GM19463 (cell line): ENCODE measurements at regions not wholly inside any gene's neighbourhood (a gene's known extent, or its start where the extent isn't known, plus 50 kb on each side); places are given as distances from the start of the nearest gene placed in this dataset.

ENCODE experiments used
- ATAC-seq: cut with Tn5 transposase; IDR thresholded peaks from one replicate; pipeline ENCODE4 v1.9.1; 2021; ENCODE audit warnings: mild to moderate bottlenecking, moderate library complexity; ENCODE audit not compliant: unreplicated experiment

DNA sequence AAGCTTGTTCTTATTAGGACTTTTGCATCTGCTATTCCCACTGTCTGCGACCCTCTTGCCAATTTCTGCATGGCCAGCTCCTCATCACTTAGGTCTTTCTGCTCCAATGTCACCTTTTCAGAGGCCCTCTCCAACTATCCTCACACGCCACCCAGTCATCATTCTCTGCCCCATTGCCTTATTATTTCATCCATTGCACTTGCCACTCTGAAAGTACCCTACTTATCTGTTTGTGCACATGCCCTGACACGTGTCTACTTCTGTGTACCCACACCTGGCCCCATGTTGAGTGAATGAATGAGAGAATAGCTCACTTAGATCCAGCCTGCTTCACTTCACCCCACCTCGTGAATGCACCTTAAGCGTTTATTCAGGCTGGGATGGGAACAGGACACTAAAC lies 218.7 kb upstream of the TBX3 start:
- ATAC-seq = no peak

DNA sequence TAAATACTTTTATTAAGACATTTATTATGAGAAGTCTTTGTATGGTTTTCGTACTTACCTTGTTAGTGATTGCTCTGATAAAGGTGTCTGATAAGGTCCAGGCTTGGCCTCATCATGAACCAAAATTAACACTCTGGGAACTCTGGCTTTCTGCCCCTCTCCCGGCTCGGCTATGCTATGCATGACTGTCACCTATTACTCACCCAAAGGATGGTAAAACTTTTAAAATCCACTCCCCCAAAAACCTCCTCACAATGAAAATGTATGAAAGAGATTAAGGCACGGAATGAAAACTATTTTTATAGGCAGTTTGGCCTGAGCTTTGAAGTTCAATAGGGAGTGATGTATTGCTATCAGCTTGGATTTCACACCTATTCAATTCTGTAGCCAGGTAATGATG lies 217.3 kb upstream of the TBX3 start:
- ATAC-seq = no peak

- no peak for ATAC-seq
Observed at GRCh38 chr12:114898159-114898558, 214.2 kb upstream of the TBX3 start.

DNA sequence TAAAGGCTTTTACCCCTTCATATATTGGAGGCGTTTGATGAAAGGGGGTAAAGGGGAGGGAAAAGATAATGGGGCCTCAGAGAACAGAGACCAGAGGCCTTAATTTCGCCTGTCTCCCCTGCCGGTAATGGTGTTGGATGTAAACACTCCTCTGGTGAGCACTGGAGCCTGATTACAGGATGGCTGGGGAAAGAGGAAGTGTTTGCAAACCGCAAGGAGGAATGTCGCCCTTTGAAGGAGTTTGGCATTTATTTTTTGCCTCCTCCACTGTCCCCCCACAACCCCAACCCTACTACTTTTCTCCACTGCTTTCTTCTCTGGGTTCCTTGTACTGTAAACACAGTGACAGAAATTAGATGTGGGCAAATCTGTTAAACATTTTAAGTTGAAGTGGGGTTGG lies 211.9 kb upstream of the TBX3 start:
- no peak for ATAC-seq

GRCh38 chr12:114895081-114895480 lies 211.1 kb upstream of the TBX3 start:
- no peak for ATAC-seq

DNA sequence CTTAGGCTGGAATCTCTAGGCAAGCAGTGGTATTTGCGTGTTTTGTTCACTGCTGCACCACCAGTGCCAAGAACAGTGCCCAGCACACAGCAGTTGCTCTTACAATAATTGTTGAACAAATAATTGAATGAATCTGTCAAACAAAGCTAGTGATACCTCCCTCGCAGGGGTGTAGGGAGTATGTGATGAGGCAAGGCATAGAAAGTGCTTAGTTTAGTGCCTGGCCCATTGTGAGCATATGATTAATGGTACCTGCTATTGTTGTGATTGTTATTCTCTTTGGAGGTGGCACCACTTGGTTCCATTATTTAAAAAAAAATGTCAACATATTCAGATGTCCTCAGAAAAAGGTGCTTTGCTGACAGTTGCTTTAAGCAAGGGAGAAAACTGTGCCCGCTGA lies 210.1 kb upstream of the TBX3 start:
- ATAC-seq = no peak

- ATAC-seq = no peak
Observed at GRCh38 chr12:114888928-114889584, 205.1 kb upstream of the TBX3 start.

- no peak for ATAC-seq
Observed at GRCh38 chr12:114888448-114888847, 204.5 kb upstream of the TBX3 start.

- ATAC-seq = no peak
Observed at GRCh38 chr12:114885501-114885900, 201.5 kb upstream of the TBX3 start.

GRCh38 chr12:114884575-114884974 lies 200.6 kb upstream of the TBX3 start:
- no peak for ATAC-seq

DNA sequence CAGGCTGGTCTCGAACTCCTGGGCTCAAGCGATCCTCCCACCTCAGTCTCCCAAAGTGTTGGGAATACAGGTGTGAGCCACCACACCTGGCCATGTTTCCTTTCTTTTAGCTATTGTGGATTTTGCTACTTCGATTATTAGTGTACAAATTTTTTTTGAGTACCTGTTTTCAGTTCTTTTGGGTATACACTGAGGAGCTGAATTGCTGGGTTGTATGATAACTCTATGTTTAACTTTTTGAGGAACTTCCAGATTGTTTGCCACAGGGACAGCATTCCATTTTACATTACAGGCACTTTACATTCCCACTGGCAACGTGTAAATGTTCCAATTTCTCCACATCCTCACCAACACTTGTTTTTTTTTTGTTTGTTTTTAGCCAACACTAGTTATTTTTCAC lies 198.1 kb upstream of the TBX3 start:
- no peak for ATAC-seq

DNA sequence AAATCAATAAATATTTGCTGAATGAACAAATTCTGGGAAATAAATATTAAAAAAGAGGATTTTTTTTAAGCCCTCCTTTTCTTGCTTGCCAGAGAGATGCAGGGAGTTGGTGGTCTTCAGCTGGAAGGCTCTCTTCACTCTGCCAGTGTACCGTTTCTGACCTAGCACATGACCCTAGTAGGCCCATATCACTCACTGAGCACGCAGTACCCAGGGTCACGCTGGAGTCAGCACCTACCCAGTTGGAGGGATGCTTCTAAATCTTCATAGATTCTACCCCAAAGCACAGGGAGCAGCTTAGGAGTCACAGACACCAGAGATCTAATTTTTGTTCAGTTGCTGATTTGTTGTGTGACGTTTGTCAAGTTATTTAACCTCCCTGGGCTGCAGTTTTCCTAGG lies 195.4 kb upstream of the TBX3 start:
- ATAC-seq = no peak

GRCh38 chr12:114878781-114879180 lies 194.8 kb upstream of the TBX3 start:
- ATAC-seq = no peak

DNA sequence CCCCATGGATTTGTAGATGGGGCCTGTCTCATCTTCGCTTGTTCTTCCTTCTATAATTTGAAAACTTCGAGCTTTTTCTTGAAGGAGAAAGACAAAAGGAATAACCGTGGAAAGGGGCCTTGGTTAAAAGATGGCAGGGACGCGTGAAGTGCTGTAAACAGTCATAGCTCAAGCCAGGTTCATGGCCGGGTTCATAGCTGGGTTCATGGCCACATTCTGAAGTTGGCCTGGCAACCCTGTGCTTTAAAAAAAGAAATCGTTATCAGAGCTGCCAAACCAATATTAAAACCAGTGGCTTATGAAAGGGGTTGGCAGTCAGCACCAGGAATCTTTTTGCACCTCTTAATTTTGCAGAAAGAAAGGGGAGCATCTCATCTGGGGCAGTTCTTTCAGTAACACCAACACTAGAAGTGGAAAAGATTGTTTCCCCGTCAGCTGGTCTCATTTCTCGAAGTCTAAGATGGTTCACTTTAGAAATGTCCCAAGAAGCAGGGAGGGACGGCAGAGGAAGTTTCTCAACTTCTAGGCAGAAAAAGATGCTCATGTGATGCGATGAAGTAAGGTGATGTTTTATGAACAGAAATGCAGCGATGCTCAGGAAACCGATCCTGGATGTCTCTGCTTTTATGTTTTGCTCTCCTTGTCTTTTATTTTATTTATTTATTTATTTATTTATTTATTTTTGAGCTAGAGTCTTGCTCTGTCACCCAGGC lies 193.1 kb upstream of the TBX3 start:
- no peak for ATAC-seq

GRCh38 chr12:114875313-114875712 lies 191.3 kb upstream of the TBX3 start:
- no peak for ATAC-seq

GRCh38 chr12:114873656-114874055 lies 189.7 kb upstream of the TBX3 start:
- no peak for ATAC-seq

DNA sequence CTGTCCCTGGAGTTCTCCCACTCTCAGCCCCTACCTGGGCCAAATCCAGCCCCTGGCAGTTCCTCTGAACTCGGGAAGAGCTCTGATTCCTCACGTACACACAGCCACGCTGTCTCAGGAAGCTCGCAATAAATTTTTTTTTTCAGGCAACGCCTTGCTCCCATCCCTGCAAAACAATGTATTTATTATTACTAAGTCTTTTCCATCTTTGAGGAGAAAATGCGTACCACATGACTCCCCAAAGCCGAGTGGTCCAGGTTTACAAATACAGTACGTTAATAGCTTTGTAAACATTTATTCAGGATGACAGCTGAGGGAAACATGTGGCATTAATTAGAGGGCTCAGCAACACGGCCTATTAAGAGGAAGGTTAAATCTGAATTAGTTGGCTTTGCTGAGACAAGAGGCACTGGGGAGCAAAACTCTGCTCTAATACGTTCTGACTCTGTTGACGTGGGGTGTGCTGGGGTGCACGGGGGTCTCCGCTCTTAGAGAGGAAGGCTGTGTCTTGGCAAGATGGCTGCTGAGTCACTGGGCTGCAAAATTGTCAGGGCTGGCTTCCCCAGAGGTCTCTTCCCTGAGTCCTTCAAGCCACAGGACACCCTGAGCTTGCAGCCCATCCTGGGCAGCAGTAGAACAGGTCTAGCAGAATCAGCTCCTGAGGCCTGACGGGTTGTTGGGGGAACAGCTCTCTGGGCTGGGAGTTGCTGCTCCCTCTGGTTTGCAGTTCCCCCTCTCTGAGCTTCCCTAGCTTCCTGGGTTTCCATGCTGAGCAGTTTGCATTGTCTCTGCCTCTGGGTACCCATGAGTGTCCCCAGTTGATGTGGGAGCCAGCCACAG lies 185.2 kb upstream of the TBX3 start:
- ATAC-seq = no peak

- no peak for ATAC-seq
Observed at GRCh38 chr12:114866331-114866730, 182.4 kb upstream of the TBX3 start.

DNA sequence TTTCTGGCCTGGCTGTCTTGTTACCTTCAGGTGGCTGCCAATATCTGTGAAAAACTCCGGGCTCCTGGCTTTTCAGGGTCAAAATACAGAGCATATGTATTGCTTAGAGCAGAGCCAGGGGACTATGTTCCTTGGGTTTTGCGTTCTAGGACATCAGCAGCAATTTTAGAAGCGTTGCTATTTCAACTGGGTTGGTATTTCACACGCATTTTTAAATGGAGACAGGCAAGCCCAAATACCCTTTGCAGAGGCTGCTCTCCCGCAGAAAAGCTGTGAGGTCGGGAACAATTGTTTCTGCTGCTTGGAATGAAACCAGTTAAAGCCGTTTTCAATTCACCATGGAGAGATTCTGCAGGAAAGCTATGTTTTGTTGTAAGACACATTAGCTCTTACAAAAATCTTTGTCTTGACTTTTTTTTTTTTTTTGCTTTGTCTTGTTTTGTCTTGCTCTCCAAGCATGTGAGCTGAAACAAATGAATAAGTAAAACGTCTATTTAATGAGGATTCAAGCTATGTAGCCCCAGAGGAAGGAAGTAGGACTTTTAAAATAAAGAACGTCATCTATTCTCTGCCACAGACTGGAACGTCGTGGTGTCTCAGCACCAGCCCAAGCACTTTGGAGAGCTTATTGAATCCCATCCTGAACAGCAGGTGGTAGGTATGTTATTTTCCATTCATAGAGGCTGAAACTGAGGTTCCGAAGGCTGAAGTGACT lies 181.0 kb upstream of the TBX3 start:
- no peak for ATAC-seq

DNA sequence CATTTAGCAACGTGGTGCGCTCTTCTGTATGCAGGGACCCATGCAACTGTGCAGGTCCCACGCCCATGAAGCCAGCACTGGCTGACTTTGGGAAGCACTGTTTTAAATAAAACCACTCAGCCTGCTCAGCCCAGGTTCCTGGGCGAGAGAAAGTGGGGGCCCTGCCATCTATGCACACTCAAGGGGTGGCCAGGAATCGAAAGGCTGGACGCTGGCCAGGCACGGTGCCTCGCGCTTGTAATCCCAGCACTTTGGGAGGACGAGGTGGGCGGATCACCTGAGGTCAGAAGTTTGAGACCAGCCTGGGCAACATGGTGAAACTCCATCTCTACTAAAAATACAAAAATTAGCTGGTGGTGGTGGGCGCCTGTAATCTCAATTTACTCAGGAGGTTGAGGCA lies 179.9 kb upstream of the TBX3 start:
- no peak for ATAC-seq

DNA sequence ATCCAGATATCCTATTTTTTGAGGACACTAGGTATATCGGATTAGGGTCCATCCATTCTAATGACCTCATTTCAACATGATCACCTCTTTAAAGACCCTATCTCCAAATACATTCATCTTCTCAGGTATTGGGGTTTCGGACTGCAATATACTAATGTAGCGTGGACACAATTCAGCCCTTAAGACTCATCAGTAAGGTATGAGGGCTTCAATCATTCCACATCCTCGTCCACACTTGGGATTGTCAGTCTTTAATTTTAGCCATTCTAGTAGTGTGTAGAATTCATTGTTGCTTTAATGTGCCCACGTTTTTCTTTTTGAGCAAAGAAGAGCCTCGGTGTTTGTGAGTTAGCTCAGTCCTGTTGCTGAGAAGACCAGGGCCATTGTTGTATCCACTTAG lies 177.0 kb upstream of the TBX3 start:
- no peak for ATAC-seq
